HG03064 (cell line): ENCODE measurements at regions not wholly inside any gene's neighbourhood (a gene's known extent, or its start where the extent isn't known, plus 50 kb on each side); places are given as distances from the start of the nearest gene placed in this dataset.
"Not testable (repeated sequence)": the region's sequence is repeated elsewhere in the genome, so short reads cannot be mapped to it uniquely, and the experiment has no call there.

Experiments used
- ATAC-seq: cut with Tn5 transposase; IDR thresholded peaks from one replicate; pipeline ENCODE4 v1.9.1; 2021; ENCODE audit warnings: low read depth; ENCODE audit not compliant: unreplicated experiment

GRCh38 chr5:94102849-94103248 is 361.4 kb upstream of the POU5F2 start:
- no peak for ATAC-seq

- not testable (repeated sequence) for ATAC-seq
Observed at GRCh38 chr5:94097384-94097783, 356.0 kb upstream of the POU5F2 start.

GRCh38 chr5:94094793-94095441 is 353.5 kb upstream of the POU5F2 start:
- ATAC-seq: no peak

DNA sequence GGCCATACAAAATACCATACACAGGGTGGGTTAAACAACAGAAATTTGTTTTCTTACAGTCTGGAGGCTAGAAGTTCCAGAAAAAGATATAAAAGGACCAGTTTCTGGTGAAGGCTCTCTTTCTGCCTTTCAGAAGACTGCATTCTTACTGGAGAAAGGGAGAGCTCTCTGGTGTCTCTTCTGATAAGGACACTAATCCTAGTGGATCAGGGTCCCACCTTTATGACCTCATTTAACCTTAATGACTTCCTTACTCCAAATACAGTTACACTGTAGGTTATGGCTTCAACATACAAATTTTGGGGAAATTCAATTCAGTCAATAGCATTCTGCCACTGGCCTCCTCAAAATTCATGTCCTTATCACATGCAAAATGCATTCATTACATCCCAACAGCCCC is 351.9 kb upstream of the POU5F2 start:
- ATAC-seq: no peak

GRCh38 chr5:94086635-94087034 is 345.2 kb upstream of the POU5F2 start:
- not testable (repeated sequence) for ATAC-seq

DNA sequence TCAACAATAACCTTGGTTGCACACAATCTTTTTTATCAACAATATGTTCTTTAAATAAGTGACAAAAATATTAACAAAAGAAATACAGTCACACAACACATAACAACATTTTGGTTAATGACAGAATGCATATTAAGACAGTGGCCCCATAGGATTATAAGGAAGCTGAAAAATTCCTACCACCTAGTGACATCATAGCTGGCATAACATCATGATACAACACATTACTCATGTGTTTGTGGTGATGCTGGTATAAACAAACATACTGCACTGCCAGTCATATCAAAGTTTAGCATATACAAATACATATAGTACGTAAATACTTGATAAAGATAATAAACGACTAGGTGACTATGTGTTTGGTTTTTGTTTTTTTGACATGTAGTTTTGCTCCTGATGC is 344.8 kb upstream of the POU5F2 start:
- ATAC-seq: no peak

DNA sequence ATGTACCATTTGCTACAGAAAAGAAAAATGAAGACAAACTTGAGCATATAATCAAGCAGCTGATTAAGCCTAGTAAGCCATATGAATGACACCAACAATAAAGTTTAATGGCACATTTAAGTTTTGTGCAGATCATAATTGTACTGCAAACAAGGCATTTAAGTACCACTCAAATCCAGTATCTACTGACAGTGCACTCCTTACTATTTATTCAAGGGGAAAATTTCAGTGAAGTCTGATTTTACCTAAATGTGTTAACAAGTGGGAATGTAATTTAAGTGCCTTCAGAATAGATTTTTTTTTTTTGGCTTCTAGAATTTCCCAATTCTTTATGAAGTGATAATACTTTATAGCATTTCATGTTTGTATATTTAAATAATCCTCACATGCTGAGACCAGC is 341.0 kb upstream of the POU5F2 start:
- ATAC-seq: no peak

DNA sequence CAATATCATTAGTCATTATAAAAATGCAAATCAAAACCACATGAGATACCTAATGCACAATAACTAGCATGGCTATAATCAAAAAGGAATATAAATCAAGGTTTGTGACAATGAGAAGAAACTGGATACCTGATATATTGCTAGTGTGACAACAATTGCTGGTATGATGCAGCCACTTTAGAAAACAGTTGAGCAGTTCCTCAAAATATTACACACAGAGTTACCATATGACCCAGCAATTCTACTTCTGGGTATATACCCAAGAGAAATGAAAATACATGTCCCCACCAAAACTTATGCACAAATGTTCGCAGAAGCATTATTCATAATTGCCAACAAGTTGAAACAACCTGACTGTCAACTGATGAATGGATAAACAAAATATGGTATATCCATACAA is 339.7 kb upstream of the POU5F2 start:
- ATAC-seq: no peak

DNA sequence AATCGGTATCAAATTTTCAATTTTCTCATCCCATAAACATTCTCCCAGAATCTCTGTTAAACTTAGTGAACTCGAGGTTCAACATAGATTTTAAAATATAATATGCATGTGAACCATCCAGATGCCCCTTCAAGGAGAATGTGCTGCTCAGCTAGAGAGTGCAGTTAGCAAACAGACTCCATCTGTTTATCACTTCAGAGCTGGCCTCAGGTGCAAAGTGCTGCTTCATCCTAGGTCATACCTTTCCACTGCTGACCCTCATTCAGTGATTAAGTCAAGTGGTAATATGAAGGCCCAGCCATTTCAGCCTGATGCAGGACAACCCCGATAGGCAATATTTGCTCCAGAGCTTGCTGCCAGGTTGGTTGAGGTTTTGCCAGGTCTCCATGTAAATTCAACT is 339.0 kb upstream of the POU5F2 start:
- no peak for ATAC-seq

- no peak for ATAC-seq
Observed at GRCh38 chr5:94072116-94072515, 330.7 kb upstream of the POU5F2 start.

DNA sequence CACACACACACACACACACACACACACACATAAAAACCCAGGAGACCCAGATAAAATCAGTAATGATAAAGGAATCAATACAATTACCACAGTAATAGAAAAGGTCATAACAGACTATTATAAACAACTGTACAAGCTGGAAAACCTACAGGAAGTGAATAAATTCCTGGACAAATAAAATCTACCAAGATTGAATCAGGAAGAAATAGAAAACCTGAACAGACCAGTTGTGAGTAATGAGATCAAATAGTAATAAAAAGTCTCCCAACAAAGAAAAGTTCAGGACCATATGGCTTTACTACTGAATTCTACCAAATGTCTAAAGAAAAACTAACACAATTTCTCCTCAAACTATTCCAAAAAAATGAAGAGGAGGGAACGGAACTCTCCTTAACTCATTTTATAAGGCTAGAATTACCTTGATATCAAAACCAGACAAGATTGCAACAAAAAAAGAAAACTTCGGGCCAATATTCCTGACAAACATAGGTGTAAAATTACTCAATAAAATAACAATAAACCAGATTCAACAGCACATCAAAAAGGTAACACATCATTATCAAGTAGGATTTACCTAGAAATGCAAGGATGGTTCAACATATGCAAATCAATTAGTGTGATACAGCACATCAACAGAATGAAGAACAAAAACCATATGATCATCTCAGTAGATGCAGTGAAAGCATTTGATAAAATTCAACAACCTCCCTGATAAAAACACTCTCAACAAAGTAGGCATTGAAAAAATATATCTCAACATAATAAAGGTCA is 325.2 kb upstream of the POU5F2 start:
- no peak for ATAC-seq

GRCh38 chr5:94064025-94064424 is 322.6 kb upstream of the POU5F2 start:
- ATAC-seq: no peak

DNA sequence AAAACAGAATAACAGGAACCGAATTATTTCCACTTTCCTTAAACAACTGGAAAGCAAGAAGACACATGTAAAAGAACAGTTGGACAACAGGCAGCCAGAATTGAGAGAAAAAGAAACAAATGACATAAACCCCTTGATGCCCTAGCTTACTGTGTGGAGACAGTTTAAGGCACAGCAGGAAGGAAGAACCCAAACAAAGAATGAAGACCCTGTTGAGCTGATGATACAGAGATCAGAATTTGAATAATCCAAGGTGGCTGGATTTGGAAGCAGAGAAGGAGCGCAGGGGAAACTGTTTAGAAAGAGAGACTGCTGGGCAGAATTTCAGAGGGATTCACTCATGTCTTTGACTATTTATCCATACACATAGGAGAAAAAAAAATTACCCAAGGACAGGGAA is 316.3 kb upstream of the POU5F2 start:
- ATAC-seq: no peak

DNA sequence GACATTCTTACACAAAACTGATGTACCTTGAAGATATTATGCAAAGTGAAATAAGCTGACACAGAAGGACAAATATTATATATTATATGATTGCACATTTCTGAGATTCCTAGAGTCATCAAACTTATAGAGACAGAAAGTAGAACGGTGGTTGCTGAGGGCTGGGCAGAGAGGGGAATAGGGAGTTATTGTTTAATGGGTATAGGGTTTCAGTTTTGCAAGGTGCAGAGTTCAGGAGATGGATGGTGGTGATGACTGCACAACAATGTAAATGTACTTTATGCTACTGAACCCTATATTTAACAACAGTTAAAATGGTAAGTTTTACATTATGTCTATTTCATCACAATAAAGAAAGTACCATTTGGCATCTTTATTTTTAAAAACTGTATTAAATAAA is 315.8 kb upstream of the POU5F2 start:
- ATAC-seq: peak; percentile 71

- ATAC-seq: peak; percentile 47
Observed at GRCh38 chr5:94049307-94049922, 308.0 kb upstream of the POU5F2 start.

- ATAC-seq: no peak
Observed at GRCh38 chr5:94045839-94046782, 304.7 kb upstream of the POU5F2 start.

GRCh38 chr5:94043311-94043710 is 301.9 kb upstream of the POU5F2 start:
- ATAC-seq: no peak

- ATAC-seq: no peak
Observed at GRCh38 chr5:94040591-94041148, 299.3 kb upstream of the POU5F2 start.

DNA sequence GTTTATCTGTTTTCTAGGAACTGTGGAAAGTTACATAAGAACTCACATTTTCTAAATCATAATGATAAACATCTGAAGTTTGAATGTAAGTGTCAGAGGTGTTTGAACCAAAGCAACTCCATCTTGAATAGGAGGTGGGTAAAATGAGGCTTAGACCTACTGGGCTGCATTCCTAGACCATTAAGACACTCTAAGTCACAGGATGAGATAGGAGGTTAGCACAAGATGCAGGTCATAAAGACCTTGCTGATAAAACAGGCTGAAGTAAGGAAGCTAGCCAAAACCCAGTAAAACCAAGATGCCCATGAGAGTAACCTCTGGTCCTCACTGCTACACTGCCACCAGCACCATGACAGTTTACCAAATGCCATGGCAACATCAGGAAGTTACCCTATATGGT is 297.7 kb upstream of the POU5F2 start:
- ATAC-seq: no peak

GRCh38 chr5:94031631-94032030 is 290.2 kb upstream of the POU5F2 start:
- no peak for ATAC-seq
